ENCODE measurements at regions not wholly inside any gene's neighbourhood (a gene's known extent, or its start where the extent isn't known, plus 50 kb on each side); places are given as distances from the start of the nearest gene placed in this dataset.

GRCh38 chr11:116452461-116452860, 320.3 kb downstream of the BUD13 start:
- H3K27me3 Mint-ChIP-seq (ENCODE audit: low read depth) = peaks cover 37% of the 10 kb centered on the region
- no peak overlapping the region for H3K4me3 Mint-ChIP-seq
- H3K36me3 Mint-ChIP-seq = no peaks in the 10 kb centered on the region
- H3K9me3 Mint-ChIP-seq = peaks cover 13% of the 10 kb centered on the region
- H3K27ac Mint-ChIP-seq = no peak overlapping the region
- TF ChIP-seq CTCF (IDR thresholded peaks at IDR 0.05; ENCODE audit: unreplicated experiment) = no peak
- H3K4me1 Mint-ChIP-seq = peaks cover 3% of the 10 kb centered on the region
- no peak for DNase-seq (ENCODE audit: low spot score in 2 of 2, unreplicated experiment in 2 of 2)

- Mint-ChIP-seq H3K4me1 (no peaks in the 10 kb centered on the region), H3K36me3 (no peaks in the 10 kb centered on the region), H3K4me3 (no peak overlapping the region)
Observed at GRCh38 chr11:116449522-116449921, 323.3 kb downstream of the BUD13 start.

GRCh38 chr11:116446048-116446941, 326.5 kb downstream of the BUD13 start:
- no peak overlapping the region for H3K27ac Mint-ChIP-seq
- H3K36me3 Mint-ChIP-seq = no peaks in the 10 kb centered on the region
- H3K9me3 Mint-ChIP-seq = peaks cover 23% of the 10 kb centered on the region
- H3K27me3 Mint-ChIP-seq (ENCODE audit: low read depth) = peaks cover 29% of the 10 kb centered on the region
- no peak for TF ChIP-seq CTCF (IDR thresholded peaks at IDR 0.05; ENCODE audit: unreplicated experiment)
- DNase-seq (ENCODE audit: low spot score in 2 of 2, unreplicated experiment in 2 of 2) = no peak
- H3K4me3 Mint-ChIP-seq = no peak overlapping the region
- H3K4me1 Mint-ChIP-seq = no peaks in the 10 kb centered on the region

More at GRCh38 chr11:116449522-116449921, 323.3 kb downstream of the BUD13 start:
- DNase-seq (ENCODE audit: low spot score in 2 of 2, unreplicated experiment in 2 of 2) = no peak
- TF ChIP-seq CTCF (IDR thresholded peaks at IDR 0.05; ENCODE audit: unreplicated experiment) = no peak
- peaks cover 13% of the 10 kb centered on the region for H3K9me3 Mint-ChIP-seq
- H3K27me3 Mint-ChIP-seq (ENCODE audit: low read depth) = peaks cover 40% of the 10 kb centered on the region
- H3K27ac Mint-ChIP-seq = no peak overlapping the region

GRCh38 chr11:116445108-116446047, 327.4 kb downstream of the BUD13 start:
- no peaks in the 10 kb centered on the region for H3K36me3 Mint-ChIP-seq
- peaks cover 26% of the 10 kb centered on the region for H3K9me3 Mint-ChIP-seq
- H3K27ac Mint-ChIP-seq = no peak overlapping the region
- H3K27me3 Mint-ChIP-seq (ENCODE audit: low read depth) = peaks cover 26% of the 10 kb centered on the region
- no peak for TF ChIP-seq CTCF (IDR thresholded peaks at IDR 0.05; ENCODE audit: unreplicated experiment)
- H3K4me1 Mint-ChIP-seq = no peaks in the 10 kb centered on the region
- no peak for DNase-seq (ENCODE audit: low spot score in 2 of 2, unreplicated experiment in 2 of 2)
- no peak overlapping the region for H3K4me3 Mint-ChIP-seq

GRCh38 chr11:116442238-116442752, 330.5 kb downstream of the BUD13 start:
- H3K27me3 Mint-ChIP-seq (ENCODE audit: low read depth) = peaks cover 39% of the 10 kb centered on the region
- H3K4me1 Mint-ChIP-seq = no peaks in the 10 kb centered on the region
- H3K4me3 Mint-ChIP-seq = no peak overlapping the region
- no peak for DNase-seq (ENCODE audit: low spot score in 2 of 2, unreplicated experiment in 2 of 2)
- TF ChIP-seq CTCF (IDR thresholded peaks at IDR 0.05; ENCODE audit: unreplicated experiment) = no peak
- H3K9me3 Mint-ChIP-seq = peaks cover 28% of the 10 kb centered on the region
- no peak overlapping the region for H3K27ac Mint-ChIP-seq
- H3K36me3 Mint-ChIP-seq = no peaks in the 10 kb centered on the region

Measured in mesothelial cell of epicardium (in vitro differentiated cells).